Body of pancreas (tissue), 4 donors: ENCODE measurements at regions not wholly inside any gene's neighbourhood (a gene's known extent, or its start where the extent isn't known, plus 50 kb on each side); places are given as distances from the start of the nearest gene placed in this dataset.

Source experiments
- ATAC-seq: fragments of 150-250 bp; one replicate; pipeline ENCODE4 v1.9.1; 2016
- DNase-seq, 4 donors: peaks; one replicate each; pipeline ENCODE4 v3.0.0-alpha.2; 2019
- H3K27ac ChIP-seq, 4 donors: fragments of 200-600 bp; sonication (generic); 1 replicate in 3 of 4; 2 replicates in 1 of 4; pipeline versions ENCODE4 v1.5.1 to v1.6.1; 2016 to 2019; ENCODE audit warnings: mild to moderate bottlenecking in 1 of 4, mixed read lengths in 1 of 4, moderate library complexity in 1 of 4
- H3K27me3 ChIP-seq, 2 donors: fragments of 200-600 bp; sonication (generic); one replicate each; pipeline ENCODE4 v1.6.0; 2016; ENCODE audit warnings: mild to moderate bottlenecking in 1 of 2
- H3K36me3 ChIP-seq, 2 donors: fragments of 200-600 bp; sonication (generic); replicated peaks in 1 of 2; 2 replicates each; pipeline ENCODE4 v1.5.1; 2016; ENCODE audit warnings: low read depth in 2 of 2; ENCODE audit not compliant: insufficient read depth in 1 of 2
- H3K4me1 ChIP-seq: fragments of 200-600 bp; sonication (generic); one replicate; pipeline ENCODE4 v1.6.0; 2016
- H3K4me3 ChIP-seq, 2 donors: fragments of 200-600 bp; sonication (generic); 1 replicate in 1 of 2; 2 replicates in 1 of 2; pipeline ENCODE4 v1.5.1; 2016 to 2019
- H3K9me3 ChIP-seq, 3 donors: fragments of 200-600 bp; sonication (generic); 1 replicate in 2 of 3; 2 replicates in 1 of 3; pipeline ENCODE4 v1.5.1; 2016
- CTCF ChIP-seq, 7 experiments: fragments of 450-650 bp in 4 of 7; fragments of 200-600 bp in 3 of 7; sonication (generic) in 3 of 7; IDR thresholded peaks; one replicate each; pipeline ENCODE4 v1.5.1; 2016 to 2019; ENCODE audit warnings: antibody characterized with exemption in 7 of 7
- POLR2A ChIP-seq, 3 donors: fragments of 450-650 bp; IDR thresholded peaks; one replicate each; pipeline ENCODE4 v1.6.1; 2016; ENCODE audit warnings: antibody characterized with exemption in 3 of 3, mild to moderate bottlenecking in 2 of 3
- WGBS, 2 donors: methylation state at CpG; one replicate each; pipeline ENCODE4 v1.1.5; 2017; 5-methylcytosine and 5-hydroxymethylcytosine counted together
- intact Hi-C: fragments of 100-400 bp; cut with DNase I; formaldehyde crosslinking; loops from one replicate; pipeline ENCODE4 v1.15.1; 2023

GRCh38 chr10:106308284-106308683 is 856.2 kb downstream of the SORCS1 start:
- 26 to 45% methylated on average over 2 of the region's 2 CpGs for WGBS, 2 donors
- no peaks in the 10 kb centered on the region for H3K27me3 ChIP-seq
- ATAC-seq (no peak), DNase-seq (no peak)
- H3K9me3 ChIP-seq = no peaks in the 10 kb centered on the region
- TF ChIP-seq CTCF (IDR thresholded peaks at IDR 0.05) = no peak
- no peak for TF ChIP-seq POLR2A (IDR thresholded peaks at IDR 0.05)
- no peaks in the 10 kb centered on the region for H3K4me1 ChIP-seq
- H3K27ac ChIP-seq = no peak overlapping the region
- intact Hi-C loops = no loop called here
- no peak overlapping the region for H3K4me3 ChIP-seq
- no peaks in the 10 kb centered on the region for H3K36me3 ChIP-seq

GRCh38 chr10:106304056-106304455 is 860.5 kb downstream of the SORCS1 start:
- 74 to 77% methylated on average over 1 of the region's 1 CpG for WGBS, 2 donors
- TF ChIP-seq CTCF (IDR thresholded peaks at IDR 0.05) (no peak), POLR2A (IDR thresholded peaks at IDR 0.05) (no peak)

GRCh38 chr10:106302961-106303360 is 861.5 kb downstream of the SORCS1 start:
- no peaks in the 10 kb centered on the region for H3K36me3 ChIP-seq
- H3K27ac ChIP-seq = no peak overlapping the region
- WGBS, 2 donors = 49 to 57% methylated on average over 4 of the region's 4 CpGs
- no peak for ATAC-seq
- no peak overlapping the region for H3K4me3 ChIP-seq
- DNase-seq = no peak
- no peaks in the 10 kb centered on the region for H3K9me3 ChIP-seq
- no peak for TF ChIP-seq POLR2A (IDR thresholded peaks at IDR 0.05)
- no peak for TF ChIP-seq CTCF (IDR thresholded peaks at IDR 0.05)
- H3K27me3 ChIP-seq = no peaks in the 10 kb centered on the region
- no peaks in the 10 kb centered on the region for H3K4me1 ChIP-seq
- intact Hi-C loops = no loop called here

More at GRCh38 chr10:106304056-106304455, 860.5 kb downstream of the SORCS1 start:
- no peak overlapping the region for H3K4me3 ChIP-seq
- H3K27me3 ChIP-seq = no peaks in the 10 kb centered on the region
- no peak for DNase-seq
- intact Hi-C loops = no loop called here
- no peaks in the 10 kb centered on the region for H3K9me3 ChIP-seq
- H3K27ac ChIP-seq = no peak overlapping the region
- no peak for ATAC-seq
- H3K36me3 ChIP-seq = no peaks in the 10 kb centered on the region
- no peaks in the 10 kb centered on the region for H3K4me1 ChIP-seq

GRCh38 chr10:106301146-106301545 is 863.4 kb downstream of the SORCS1 start:
- H3K4me3 ChIP-seq = no peak overlapping the region
- WGBS, 2 donors = 57 to 58% methylated on average over 1 of the region's 1 CpG
- DNase-seq = no peak

More at GRCh38 chr10:106301146-106301545, 863.4 kb downstream of the SORCS1 start:
- ATAC-seq = no peak
- TF ChIP-seq POLR2A (IDR thresholded peaks at IDR 0.05) = no peak
- TF ChIP-seq CTCF (IDR thresholded peaks at IDR 0.05) = no peak
- Histone ChIP-seq H3K4me1 (no peaks in the 10 kb centered on the region), H3K27me3 (no peaks in the 10 kb centered on the region), H3K27ac (no peak overlapping the region), H3K9me3 (no peaks in the 10 kb centered on the region), H3K36me3 (no peaks in the 10 kb centered on the region)
- intact Hi-C loops = no loop called here
